Ovary (tissue), 3 donors: ENCODE measurements at regions not wholly inside any gene's neighbourhood (a gene's known extent, or its start where the extent isn't known, plus 50 kb on each side); places are given as distances from the start of the nearest gene placed in this dataset.
"Not testable (repeated sequence)": the region's sequence is repeated elsewhere in the genome, so short reads cannot be mapped to it uniquely, and the experiment has no call there.

ENCODE experiments used
- CTCF ChIP-seq, 3 donors: fragments of 450-650 bp in 2 of 3; fragments of 200-600 bp in 1 of 3; IDR thresholded peaks; one replicate each; pipeline versions ENCODE4 v1.5.1 to v1.8.0; 2016 to 2022; ENCODE audit warnings: antibody characterized with exemption in 3 of 3, mild to moderate bottlenecking in 1 of 3
- EP300 ChIP-seq: sonication (generic); formaldehyde crosslinking; IDR thresholded peaks from one replicate; pipeline ENCODE4 v1.6.1; 2017; ENCODE audit warnings: antibody characterized with exemption
- donor health status: DM: no; HTN: no; CAD: no.

- not testable (repeated sequence) for TF ChIP-seq CTCF (IDR thresholded peaks at IDR 0.05); EP300
These were observed 109.4 kb downstream of the ZNF267 start for GRCh38 chr16:31982986-31983385.
